GM19468 (cell line): ENCODE measurements at regions not wholly inside any gene's neighbourhood (a gene's known extent, or its start where the extent isn't known, plus 50 kb on each side); places are given as distances from the start of the nearest gene placed in this dataset.
"Not testable (repeated sequence)": the region's sequence is repeated elsewhere in the genome, so short reads cannot be mapped to it uniquely, and the experiment has no call there.

Experiments used
- ATAC-seq: cut with Tn5 transposase; IDR thresholded peaks from one replicate; pipeline ENCODE4 v1.9.1; 2021; ENCODE audit warnings: mild to moderate bottlenecking, moderate library complexity, moderate number of reproducible peaks; ENCODE audit not compliant: unreplicated experiment; ENCODE audit errors: extremely low read depth

GRCh38 chr13:86253497-86253896, 454.3 kb upstream of the SLITRK6 start:
- not testable (repeated sequence) for ATAC-seq

- ATAC-seq: not testable (repeated sequence)
Measured at GRCh38 chr13:86255820-86256219, 456.6 kb upstream of the SLITRK6 start.

GRCh38 chr13:86269511-86269910, 470.3 kb upstream of the SLITRK6 start:
- no peak for ATAC-seq

DNA sequence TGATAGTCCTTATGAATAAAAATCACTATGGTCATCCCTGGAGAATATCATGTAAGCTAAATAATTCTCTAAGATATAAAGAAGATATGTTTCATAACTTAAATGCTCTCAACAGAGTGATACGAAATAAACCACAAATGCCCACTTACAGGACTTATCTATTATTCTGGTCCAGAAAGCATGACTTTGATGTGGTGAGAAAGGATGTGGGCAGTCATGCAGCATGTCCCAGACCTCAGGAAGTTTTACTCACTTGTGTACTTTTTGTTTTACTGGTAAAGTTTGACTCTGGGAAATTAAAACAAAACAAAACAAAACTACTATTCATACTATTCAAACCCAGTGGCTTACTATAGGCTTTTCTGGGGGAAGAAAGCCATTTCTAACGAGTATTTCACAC, 483.2 kb upstream of the SLITRK6 start:
- ATAC-seq: no peak

DNA sequence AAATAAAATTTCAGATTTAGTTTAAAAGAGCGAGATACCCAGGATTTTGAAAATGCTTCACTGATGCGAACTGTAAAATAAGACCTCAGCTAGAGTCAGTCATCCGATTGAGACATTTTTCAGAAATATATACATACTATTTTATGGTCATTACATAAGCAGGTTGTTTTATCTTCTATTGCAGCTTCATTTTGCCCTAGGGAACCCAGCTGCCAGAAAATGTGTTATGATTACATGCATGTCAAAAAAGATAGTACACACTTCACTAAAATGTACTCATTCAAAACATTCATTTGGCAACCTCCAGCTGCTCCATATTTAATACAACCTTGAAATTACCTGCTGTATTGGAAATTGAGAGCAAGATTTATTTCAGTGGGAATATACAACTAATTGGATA, 483.8 kb upstream of the SLITRK6 start:
- ATAC-seq: no peak

- ATAC-seq: no peak
Measured at GRCh38 chr13:86298725-86299124, 499.5 kb upstream of the SLITRK6 start.

- no peak for ATAC-seq
Measured at GRCh38 chr13:86299128-86299527, 499.9 kb upstream of the SLITRK6 start.

GRCh38 chr13:86309881-86310280, 510.7 kb upstream of the SLITRK6 start:
- ATAC-seq: no peak

- ATAC-seq: no peak
Measured at GRCh38 chr13:86313421-86313820, 514.2 kb upstream of the SLITRK6 start.

GRCh38 chr13:86318450-86318849, 519.2 kb upstream of the SLITRK6 start:
- no peak for ATAC-seq

DNA sequence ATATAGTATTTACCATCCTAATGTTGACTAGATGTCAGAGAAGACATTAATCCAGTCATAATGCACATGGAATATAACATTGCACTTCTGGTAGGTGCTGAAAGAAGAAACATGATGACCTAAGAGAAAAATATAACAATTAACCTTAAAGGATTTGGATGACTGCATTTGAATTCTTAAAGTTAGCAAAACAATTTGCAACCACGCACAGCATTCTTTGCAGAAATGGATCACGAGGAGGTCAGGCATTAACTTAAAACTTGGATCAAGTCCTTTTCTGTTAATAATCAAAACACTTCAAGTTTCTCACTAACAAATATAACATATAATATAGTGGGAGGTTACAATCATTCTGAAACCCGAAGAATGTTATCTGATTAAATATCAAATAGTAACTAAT, 525.0 kb upstream of the SLITRK6 start:
- ATAC-seq: no peak

- ATAC-seq: no peak
Measured at GRCh38 chr13:86355301-86355700, 556.1 kb upstream of the SLITRK6 start.

DNA sequence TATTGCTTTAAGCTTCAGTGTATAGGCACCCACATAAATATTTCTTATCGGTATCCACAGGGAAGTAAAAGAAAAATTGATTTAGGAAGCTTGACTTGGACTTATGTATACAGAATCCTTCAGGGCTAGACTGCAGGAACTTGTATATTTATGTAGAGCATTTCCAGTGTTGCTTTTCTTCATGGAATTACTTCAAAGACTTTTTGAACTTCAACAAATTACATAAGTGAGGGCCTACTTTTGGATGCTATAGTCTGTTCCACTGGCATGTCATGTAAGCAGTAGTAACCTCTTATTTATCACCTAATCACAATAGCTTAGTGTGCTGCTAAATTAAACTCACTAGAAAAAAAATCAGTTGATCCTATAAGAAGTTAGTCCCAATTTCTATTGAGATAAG, 557.9 kb upstream of the SLITRK6 start:
- no peak for ATAC-seq

- ATAC-seq: not testable (repeated sequence)
Measured at GRCh38 chr13:86363749-86364148, 564.5 kb upstream of the SLITRK6 start.

GRCh38 chr13:86368924-86369323, 569.7 kb upstream of the SLITRK6 start:
- ATAC-seq: no peak

DNA sequence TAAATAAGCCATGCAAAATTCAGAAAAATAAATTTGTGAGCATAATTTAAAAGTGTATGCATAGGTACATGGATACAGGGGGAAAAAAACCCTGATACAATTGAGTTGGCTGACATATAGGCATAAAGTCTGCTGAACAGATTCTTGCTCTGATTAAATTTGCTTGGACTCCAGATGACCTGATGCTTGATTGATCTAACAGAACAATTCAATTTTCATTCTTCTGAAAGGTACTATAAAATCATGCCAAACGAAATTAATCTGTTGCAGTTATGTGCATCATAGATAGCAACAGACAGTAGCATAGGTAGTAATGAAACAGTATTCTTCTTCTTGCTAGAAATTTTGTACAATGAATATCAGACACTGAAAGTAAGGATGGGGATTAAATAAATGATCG, 578.2 kb upstream of the SLITRK6 start:
- no peak for ATAC-seq

- ATAC-seq: no peak
Measured at GRCh38 chr13:86378628-86379027, 579.4 kb upstream of the SLITRK6 start.

GRCh38 chr13:86383151-86383550, 583.9 kb upstream of the SLITRK6 start:
- no peak for ATAC-seq

GRCh38 chr13:86383561-86383960, 584.3 kb upstream of the SLITRK6 start:
- no peak for ATAC-seq

DNA sequence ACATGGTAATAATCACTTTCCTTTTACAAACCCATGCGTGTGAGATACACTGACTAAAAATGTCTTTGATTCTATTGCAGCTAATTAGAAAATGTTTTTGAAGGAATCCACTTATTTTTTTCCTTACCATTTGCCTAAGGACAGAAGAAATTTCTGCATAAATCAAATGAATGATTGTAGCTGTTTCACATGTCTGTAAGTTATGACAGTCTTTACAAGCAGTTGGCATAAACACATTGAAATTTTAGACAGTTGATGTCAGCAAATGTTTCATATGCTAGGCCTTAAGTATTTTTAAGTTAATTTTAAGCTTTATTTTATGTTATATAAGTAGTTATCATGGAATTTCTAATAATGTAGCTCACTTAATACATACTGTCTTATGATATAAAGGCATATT, 598.4 kb upstream of the SLITRK6 start:
- no peak for ATAC-seq

DNA sequence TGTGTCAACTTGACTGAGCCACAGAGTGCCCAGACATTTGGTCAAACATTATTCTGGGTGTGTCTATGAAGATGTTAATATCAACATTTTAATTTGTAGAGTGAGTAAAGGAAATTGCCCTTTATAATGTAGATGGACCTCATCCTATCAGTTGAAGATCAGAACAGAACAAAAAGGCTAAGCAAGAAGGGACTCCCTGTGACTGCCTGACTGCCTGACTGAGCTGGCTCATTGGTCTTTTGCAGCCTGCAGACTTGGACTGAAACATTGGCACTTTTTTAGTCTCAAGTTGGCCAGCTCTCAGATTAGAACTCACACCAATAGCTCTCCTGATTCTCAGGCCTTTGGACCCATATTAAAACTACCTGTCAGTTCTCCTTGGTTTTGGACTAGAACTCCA, 600.4 kb upstream of the SLITRK6 start:
- no peak for ATAC-seq

GRCh38 chr13:86402500-86402899, 603.3 kb upstream of the SLITRK6 start:
- no peak for ATAC-seq

DNA sequence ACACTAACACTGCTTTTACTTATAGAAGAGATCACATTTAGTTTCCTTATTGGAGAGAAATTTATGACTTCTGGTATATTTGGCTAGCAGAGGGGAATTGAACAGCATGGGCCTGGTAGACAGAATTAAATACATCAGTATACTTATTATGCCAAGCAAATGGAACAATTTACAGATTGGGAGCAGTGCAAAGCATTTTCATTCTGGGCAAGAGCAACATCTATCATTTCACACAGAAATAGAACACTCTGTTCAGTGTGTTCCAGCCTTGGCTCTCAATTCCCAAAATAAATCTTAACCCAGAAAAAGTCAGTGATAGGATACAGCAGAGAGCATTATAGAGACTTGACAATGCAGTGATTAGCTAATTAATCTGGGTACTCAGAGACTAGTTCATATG, 604.0 kb upstream of the SLITRK6 start:
- ATAC-seq: no peak
